Skeletal muscle tissue (tissue), 3 donors: ENCODE measurements at regions not wholly inside any gene's neighbourhood (a gene's known extent, or its start where the extent isn't known, plus 50 kb on each side); places are given as distances from the start of the nearest gene placed in this dataset.

ENCODE experiments used
- H3K27ac ChIP-seq: one replicate; pipeline ENCODE4 v1.7.0; 2013; ENCODE audit warnings: mild to moderate bottlenecking, low read depth, low read length, inconsistent platforms
- H3K27me3 ChIP-seq, 3 donors: one replicate each; pipeline ENCODE4 v1.7.0; 2013; ENCODE audit warnings: low read length in 3 of 3; ENCODE audit not compliant: control insufficient read depth in 3 of 3, insufficient read depth in 3 of 3
- H3K36me3 ChIP-seq, 3 donors: one replicate each; pipeline ENCODE4 v1.7.0; 2013; ENCODE audit warnings: low read length in 3 of 3; ENCODE audit not compliant: control insufficient read depth in 3 of 3, insufficient read depth in 3 of 3
- H3K4me1 ChIP-seq, 3 donors: one replicate each; pipeline ENCODE4 v1.7.0; 2013; ENCODE audit warnings: low read length in 3 of 3, mild to moderate bottlenecking in 3 of 3; ENCODE audit not compliant: control insufficient read depth in 3 of 3, insufficient read depth in 3 of 3
- H3K4me3 ChIP-seq, 3 donors: one replicate each; pipeline ENCODE4 v1.7.0; 2013; ENCODE audit warnings: low read length in 3 of 3
- H3K9ac ChIP-seq, 3 donors: one replicate each; pipeline ENCODE4 v1.7.0; 2013; ENCODE audit warnings: low read length in 3 of 3, mild to moderate bottlenecking in 3 of 3, moderate library complexity in 2 of 3, low read depth in 1 of 3
- H3K9me3 ChIP-seq, 3 donors: one replicate each; pipeline ENCODE4 v1.7.0; 2013; ENCODE audit warnings: low read length in 3 of 3; ENCODE audit not compliant: control insufficient read depth in 3 of 3
- donor health status: Osteomylitis.

DNA sequence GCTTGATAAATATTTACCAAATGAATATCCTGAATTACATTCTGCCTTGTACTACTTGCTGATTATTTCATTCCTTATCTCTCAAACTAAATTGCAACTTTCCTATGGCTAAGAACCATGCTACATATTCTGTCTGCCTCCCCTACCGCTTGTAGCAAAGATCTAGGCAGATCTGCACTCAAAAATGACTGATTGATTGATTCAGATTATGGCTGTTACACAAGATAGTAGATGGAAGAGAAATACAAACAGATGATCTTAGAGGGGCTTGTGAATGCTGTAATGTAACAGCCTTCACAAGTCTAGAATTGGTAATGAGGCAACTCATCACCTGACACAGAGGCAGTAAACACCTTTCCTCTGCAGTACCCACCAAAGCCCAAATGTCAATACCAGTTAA, 446.1 kb downstream of the PRELID2 start:
- H3K4me3 ChIP-seq, result no peak overlapping the region
- H3K4me1 ChIP-seq, result no peaks in the 10 kb centered on the region
- H3K27me3 ChIP-seq, result no peaks in the 10 kb centered on the region
- no peak overlapping the region for H3K9ac ChIP-seq
- no peaks in the 10 kb centered on the region for H3K36me3 ChIP-seq
- H3K9me3 ChIP-seq, result no peaks in the 10 kb centered on the region
- no peak overlapping the region for H3K27ac ChIP-seq

DNA sequence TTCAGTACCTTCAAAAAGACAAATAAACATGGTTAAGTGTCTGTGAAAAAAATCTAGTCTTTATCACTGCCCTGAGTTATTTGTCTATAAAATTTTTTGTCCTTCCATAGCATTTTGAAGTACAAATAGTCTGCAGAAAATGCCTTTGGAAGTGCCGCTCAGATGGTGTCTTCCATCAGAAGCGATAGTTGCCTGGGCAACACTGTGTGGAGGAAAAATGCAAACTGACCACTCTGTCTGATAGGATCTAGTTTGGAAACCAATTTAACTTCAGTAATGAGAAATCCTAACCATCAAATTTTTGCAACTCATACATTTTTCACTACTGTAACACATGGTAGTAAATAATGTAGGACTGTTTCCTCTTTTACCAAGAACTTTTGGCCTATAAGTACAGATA, 449.9 kb downstream of the PRELID2 start:
- Histone ChIP-seq H3K4me1 (no peaks in the 10 kb centered on the region), H3K9me3 (no peaks in the 10 kb centered on the region), H3K27me3 (no peaks in the 10 kb centered on the region), H3K9ac (no peak overlapping the region), H3K27ac (no peak overlapping the region), H3K4me3 (no peak overlapping the region), H3K36me3 (no peaks in the 10 kb centered on the region)

DNA sequence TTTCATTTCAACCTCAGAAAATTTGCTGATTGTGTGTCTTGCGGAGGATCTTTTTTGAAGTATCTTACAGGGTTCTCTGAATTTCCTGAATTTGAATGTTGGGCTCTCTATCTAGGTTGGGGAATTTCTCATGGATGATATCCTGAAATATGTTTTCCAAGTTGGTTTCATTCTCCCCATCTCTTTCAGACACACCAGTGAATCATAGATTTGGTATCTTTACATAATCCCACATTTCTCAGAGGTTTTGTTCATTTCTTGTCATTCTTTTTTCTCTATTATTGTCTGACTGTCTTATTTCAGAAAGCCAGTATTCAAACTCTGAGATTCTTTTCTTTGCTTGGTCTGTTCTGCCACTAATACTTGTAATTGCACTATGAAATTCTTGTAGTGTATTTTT, 456.9 kb downstream of the PRELID2 start:
- Histone ChIP-seq H3K27me3 (no peaks in the 10 kb centered on the region), H3K4me1 (no peaks in the 10 kb centered on the region), H3K27ac (no peak overlapping the region), H3K4me3 (no peak overlapping the region), H3K36me3 (no peaks in the 10 kb centered on the region), H3K9me3 (peaks cover 4 to 8% (median 4%) of the 10 kb centered on the region in 3 donors), H3K9ac (no peak overlapping the region)

DNA sequence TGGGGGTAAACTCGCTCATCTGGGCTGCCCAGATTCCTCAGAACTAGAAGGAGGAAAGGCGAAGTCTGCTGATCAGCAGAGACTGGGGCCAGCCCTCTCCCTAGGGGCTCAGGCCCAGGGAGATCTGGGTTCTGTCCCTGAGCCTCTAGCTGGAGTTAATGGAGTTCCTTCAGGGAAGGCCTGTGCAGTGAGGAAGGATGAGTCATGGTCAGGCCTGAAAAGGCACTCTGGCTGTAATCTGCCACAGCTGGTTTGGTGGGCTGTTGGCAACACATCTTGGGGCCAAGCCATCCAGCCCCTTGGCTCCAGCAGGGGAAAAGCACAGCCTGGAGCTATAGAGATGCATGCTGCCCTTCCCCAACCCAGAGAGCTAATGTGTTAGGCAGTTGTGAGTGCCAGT, 459.6 kb downstream of the PRELID2 start:
- peaks cover 4 to 8% (median 4%) of the 10 kb centered on the region in 3 donors for H3K9me3 ChIP-seq
- no peak overlapping the region for H3K27ac ChIP-seq
- H3K27me3 ChIP-seq, result no peaks in the 10 kb centered on the region
- no peaks in the 10 kb centered on the region for H3K36me3 ChIP-seq
- H3K4me1 ChIP-seq, result no peaks in the 10 kb centered on the region
- no peak overlapping the region for H3K4me3 ChIP-seq
- no peak overlapping the region for H3K9ac ChIP-seq

GRCh38 chr5:145365464-145365863, 469.7 kb downstream of the PRELID2 start:
- Histone ChIP-seq H3K27ac (no peak overlapping the region), H3K27me3 (no peaks in the 10 kb centered on the region), H3K9ac (no peak overlapping the region), H3K4me3 (no peak overlapping the region), H3K36me3 (no peaks in the 10 kb centered on the region), H3K9me3 (no peaks in the 10 kb centered on the region), H3K4me1 (no peaks in the 10 kb centered on the region)

GRCh38 chr5:145362266-145362665, 472.9 kb downstream of the PRELID2 start:
- H3K27ac ChIP-seq, result no peak overlapping the region
- no peaks in the 10 kb centered on the region for H3K9me3 ChIP-seq
- H3K27me3 ChIP-seq, result no peaks in the 10 kb centered on the region
- H3K4me1 ChIP-seq, result no peaks in the 10 kb centered on the region
- H3K36me3 ChIP-seq, result no peaks in the 10 kb centered on the region
- H3K4me3 ChIP-seq, result no peak overlapping the region
- H3K9ac ChIP-seq, result no peak overlapping the region

DNA sequence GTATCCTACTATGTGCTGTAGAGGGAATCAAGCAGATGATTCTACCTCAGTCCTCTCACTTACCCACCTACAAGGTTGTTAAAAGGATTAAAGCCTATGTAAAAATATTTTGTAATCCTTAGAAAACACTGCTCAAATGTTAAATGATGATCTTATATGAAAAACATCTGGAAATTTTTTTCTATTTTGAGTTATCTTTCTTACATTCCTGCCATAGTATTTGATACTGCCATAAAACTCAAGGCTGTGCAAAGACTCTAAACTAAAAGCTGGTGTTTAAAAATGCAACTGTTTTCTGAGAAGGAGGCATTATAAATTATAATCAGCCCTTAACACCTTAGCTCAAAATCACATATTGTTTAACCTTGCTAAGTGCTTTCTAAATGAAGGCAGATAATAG, 474.2 kb downstream of the PRELID2 start:
- no peaks in the 10 kb centered on the region for H3K27me3 ChIP-seq
- no peaks in the 10 kb centered on the region for H3K9me3 ChIP-seq
- no peak overlapping the region for H3K9ac ChIP-seq
- H3K4me1 ChIP-seq, result no peaks in the 10 kb centered on the region
- no peak overlapping the region for H3K27ac ChIP-seq
- no peak overlapping the region for H3K4me3 ChIP-seq
- no peaks in the 10 kb centered on the region for H3K36me3 ChIP-seq

DNA sequence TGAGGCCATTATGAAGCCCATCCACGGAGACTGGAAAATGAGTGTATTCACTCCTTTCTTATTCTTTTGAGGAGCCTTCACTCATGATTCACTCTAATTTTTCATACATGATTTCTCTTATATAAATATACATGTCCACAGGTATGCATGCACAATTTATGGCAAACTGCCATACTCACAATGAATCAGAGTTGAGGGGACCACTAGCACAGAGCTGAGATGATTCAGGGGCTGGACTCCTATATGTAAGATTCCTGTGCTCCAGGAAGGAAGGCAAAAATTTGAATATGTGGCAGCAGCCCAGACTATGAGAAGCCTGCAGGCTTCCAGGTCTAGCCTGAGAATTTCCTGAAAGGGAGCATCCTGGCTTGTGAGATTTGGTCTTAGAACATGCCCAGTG, 484.6 kb downstream of the PRELID2 start:
- Histone ChIP-seq H3K36me3 (no peaks in the 10 kb centered on the region), H3K27me3 (no peaks in the 10 kb centered on the region), H3K27ac (no peak overlapping the region), H3K9ac (no peak overlapping the region), H3K4me3 (no peak overlapping the region), H3K9me3 (no peaks in the 10 kb centered on the region), H3K4me1 (no peaks in the 10 kb centered on the region)

DNA sequence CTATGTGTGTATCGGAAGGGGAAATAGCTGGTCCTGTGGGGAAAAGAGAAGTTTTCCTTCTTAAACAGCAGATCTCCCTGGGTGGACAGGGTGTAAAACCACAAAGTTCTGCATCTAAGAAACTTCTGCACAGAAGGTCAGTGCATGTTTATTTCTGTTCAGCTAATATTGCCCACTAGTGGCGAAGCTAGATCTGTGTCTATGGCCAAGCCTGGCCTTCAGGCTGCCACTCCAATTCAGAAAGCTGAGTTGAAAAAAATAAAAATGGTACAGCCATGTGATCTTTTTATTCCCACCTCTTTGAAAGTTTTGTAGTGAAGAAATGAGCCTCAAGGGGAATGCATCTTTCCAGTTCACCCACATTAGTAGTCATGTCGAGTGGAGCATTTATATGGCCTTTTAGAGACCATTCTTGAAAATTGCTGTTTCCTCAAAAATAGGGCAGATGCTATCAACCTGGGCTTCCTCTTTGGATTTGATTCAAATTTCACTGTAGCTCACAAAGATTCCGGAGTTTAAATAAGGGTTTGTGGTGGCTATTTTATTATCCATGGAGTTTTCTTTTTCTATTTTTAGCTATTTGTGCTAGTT, 488.0 kb downstream of the PRELID2 start:
- Histone ChIP-seq H3K9ac (no peak overlapping the region), H3K27ac (no peak overlapping the region), H3K9me3 (no peaks in the 10 kb centered on the region), H3K27me3 (no peaks in the 10 kb centered on the region), H3K4me3 (no peak overlapping the region), H3K36me3 (no peaks in the 10 kb centered on the region), H3K4me1 (no peaks in the 10 kb centered on the region)

DNA sequence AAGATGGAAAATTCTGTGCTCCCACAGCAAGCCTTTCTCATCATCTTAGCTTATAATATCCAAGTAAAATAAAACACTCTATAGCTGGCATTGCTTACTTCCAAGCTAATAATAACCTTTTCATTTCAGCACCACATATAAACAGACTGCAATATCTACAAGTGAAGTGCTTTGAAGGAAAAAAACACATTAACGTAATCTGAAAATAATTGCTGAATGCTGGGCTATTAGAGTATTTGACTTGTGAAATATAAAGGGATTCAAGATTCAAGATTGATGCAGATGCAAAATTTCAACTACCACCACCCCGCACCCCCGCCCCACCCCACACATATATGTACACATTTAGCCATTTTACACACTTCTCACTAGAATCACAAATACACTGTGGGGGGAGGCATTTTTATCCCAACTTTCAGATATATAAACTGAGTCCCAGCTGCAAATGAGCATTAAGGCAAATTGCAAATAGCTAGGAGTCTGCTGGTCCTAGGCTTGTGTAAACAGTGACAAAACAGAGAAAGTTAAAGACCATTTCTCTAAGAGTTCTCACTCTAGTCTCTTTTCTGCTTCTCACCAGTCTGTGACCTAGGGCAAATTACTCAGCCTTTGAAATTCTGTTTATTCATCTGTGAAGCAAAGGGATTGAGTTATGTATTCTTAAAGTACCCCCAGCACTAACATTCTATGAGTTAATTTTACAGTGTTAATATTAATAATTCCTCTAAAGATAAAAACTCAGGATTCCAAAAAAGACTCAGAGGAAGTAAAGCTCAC, 489.4 kb downstream of the PRELID2 start:
- Histone ChIP-seq H3K9me3 (no peaks in the 10 kb centered on the region), H3K4me3 (no peak overlapping the region), H3K4me1 (no peaks in the 10 kb centered on the region), H3K9ac (no peak overlapping the region), H3K27ac (no peak overlapping the region), H3K36me3 (no peaks in the 10 kb centered on the region), H3K27me3 (no peaks in the 10 kb centered on the region)
